GM12872 (cell line): ENCODE measurements at regions not wholly inside any gene's neighbourhood (a gene's known extent, or its start where the extent isn't known, plus 50 kb on each side); places are given as distances from the start of the nearest gene placed in this dataset.
A peak's percentile ranks its signal among the peaks of the same experiment; 100 is the strongest.

Source experiments
- TF ChIP-seq, protein P1 (sequence below): IDR thresholded peaks from 3 replicates; pipeline ENCODE4 v1.5.1; 2011; ENCODE audit warnings: low read depth, mild to moderate bottlenecking, low read length, moderate library complexity; ENCODE audit not compliant: insufficient read depth

DNA sequence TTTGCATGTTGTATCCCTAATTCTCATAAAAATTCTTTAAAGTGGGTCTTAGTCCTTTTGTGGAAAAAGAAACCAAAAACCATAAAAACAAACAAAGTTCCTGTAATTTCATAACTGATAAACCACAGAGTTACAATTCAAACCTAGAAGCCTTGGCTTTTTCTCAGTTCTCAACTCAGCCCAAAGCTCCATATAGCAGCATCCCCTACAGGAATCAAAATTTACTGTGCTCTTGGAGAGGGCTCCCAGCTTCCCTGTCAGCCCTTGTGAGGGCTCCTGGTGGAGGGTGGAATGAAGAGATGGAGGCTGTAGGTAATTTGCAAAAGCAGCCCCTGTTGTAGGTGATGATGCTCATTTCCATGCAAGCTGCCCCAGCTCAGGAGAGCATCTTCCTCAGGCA is 506.1 kb upstream of the KIRREL3 start:
- TF ChIP-seq, protein P1, sequence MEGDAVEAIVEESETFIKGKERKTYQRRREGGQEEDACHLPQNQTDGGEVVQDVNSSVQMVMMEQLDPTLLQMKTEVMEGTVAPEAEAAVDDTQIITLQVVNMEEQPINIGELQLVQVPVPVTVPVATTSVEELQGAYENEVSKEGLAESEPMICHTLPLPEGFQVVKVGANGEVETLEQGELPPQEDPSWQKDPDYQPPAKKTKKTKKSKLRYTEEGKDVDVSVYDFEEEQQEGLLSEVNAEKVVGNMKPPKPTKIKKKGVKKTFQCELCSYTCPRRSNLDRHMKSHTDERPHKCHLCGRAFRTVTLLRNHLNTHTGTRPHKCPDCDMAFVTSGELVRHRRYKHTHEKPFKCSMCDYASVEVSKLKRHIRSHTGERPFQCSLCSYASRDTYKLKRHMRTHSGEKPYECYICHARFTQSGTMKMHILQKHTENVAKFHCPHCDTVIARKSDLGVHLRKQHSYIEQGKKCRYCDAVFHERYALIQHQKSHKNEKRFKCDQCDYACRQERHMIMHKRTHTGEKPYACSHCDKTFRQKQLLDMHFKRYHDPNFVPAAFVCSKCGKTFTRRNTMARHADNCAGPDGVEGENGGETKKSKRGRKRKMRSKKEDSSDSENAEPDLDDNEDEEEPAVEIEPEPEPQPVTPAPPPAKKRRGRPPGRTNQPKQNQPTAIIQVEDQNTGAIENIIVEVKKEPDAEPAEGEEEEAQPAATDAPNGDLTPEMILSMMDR = no peak

DNA sequence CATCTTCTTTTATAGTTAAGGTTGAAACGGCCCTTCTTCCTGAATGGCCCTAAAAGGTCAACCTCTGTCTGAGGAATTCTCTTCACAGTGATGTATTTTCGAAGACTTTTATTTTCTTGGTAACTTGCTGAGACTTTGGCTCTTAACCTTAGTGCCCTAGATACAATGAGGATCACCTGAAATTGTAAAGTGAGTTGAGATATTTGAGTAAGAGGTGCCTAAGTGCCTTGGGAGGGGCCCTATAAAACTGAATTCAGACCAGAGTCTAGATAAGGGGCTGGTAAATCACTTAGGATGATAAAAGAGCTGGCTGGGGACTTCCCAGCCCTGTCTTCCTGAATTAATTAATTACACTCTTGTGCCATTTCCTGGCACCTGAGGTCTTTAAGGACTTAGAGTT is 505.6 kb upstream of the KIRREL3 start:
- TF ChIP-seq, protein P1 = no peak

DNA sequence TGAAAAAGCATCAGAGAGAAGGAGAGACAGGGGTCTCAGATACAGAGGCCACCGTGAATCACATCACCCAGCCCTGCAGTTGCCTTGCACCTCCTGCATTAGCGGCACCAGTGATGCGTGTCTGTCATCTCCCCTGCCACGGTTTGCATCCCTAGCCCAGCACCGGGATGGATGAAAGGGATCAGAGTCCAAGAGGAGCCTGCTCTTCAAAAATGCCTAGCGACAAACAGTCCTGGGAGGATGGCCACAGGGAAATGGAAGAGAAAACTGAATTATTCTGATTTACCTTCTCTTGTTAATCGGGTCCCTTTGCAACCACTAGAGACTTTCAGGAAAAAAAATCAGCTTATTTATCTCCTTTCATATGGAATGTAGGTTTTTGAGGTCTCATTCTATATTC is 495.6 kb upstream of the KIRREL3 start:
- TF ChIP-seq, protein P1 = no peak

DNA sequence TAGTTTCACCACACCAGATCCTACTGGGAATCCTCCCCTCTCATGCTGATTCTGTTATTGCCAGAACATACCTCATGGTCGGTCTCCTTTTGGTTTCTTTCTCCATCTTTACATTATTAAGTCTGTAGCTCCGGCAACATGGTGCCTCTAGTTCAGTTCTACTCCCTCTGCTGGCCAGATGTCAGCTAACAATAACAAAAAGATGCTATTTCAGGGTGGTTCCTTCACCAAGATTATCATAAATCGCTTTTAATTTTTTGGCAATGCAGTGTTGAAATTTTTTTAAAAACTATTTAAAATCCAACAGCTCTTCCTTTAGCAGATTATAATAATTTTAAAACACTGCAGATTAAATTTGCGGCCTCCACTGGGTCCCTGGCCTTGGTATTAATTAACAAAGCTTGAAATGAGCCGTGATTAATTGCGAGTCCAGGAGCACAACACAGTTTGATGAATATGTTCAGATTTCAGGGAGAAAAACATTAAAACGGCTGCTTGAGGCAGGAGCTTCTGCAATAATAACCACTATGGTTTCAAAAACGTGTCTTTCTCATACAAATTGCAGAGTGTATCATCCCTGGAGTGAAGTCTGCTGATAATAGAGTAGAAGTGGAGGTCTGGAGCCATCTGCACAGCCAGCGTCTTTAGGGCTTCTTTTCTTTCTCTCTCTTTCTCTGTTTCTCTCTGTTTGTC is 492.9 kb upstream of the KIRREL3 start:
- TF ChIP-seq, protein P1 = peak; percentile 45; the same call in 2 of the 3 replicates

DNA sequence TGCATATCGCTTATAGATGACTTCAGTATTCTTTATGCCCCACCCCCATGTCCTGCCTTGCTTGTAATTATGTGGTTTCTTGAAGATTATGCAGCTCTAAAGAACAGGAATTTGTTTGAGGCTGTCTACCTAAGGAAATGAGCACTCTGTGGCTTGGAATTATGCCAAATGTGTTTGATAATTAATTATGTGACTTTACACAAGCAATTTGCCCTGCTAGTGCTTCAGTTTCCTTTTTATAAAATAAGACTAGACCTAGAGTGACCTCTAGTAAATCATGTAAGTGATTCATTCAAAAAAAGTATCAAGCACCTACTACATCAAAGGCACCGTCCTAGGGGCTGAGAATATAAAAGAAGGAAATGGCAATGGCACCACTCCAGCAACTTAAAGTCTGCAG is 491.5 kb upstream of the KIRREL3 start:
- TF ChIP-seq, protein P1 = no peak

DNA sequence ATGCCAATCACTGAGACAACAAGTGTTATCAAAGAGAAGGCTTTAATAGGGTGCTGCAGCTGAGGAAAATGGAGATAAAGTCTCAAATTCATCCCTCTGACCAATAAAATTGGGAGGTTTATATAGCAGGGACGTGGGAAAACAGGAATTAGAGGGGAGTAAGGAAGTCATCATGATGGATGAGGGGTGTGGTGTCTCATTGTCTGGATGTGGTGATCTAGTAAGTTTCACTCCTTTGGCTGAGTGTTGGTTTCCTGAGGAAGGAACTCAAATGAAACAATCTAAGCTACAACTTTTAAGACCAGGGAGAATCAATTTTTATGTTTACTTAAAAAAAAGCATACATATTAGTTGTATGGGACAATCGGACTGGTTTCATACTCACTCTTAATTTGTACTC is 491.0 kb upstream of the KIRREL3 start:
- TF ChIP-seq, protein P1 = no peak

DNA sequence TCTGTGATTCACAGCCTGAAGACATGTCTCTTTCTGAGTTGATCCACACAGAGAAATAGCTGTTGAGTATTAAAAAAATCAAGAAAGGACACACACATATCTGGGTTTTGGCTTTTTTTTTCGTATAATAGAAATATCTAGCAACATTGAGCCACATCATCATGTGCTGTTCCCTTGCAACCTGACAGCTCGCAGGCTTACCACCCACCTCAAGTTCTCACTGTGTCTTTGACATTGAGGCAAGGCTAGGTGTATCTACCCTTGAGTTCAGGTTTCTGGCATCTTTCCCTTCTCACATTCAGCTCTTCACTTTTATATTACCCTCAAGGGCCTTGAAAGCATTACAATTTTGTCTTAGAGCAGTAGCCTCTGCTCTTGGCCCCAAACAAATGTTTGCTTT is 490.3 kb upstream of the KIRREL3 start:
- TF ChIP-seq, protein P1 = no peak

DNA sequence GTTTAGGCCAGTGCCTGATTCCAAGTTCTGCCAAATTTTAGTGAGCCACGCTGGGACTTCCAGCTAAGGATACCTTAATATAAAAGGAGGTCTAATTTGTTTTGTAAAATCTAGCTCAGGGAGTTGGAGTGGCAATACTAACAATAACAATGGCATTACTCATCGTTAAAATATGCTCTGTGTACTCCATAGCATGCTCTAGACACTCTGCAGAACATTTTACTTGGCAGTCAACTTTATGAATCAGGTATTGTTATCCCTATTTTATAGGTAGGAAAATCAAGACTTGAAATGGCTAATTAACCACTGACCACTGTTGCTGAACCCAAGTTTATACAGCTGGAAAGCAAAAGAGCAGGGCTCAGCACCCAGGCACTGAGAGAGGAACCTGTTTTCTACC is 485.0 kb upstream of the KIRREL3 start:
- TF ChIP-seq, protein P1 = no peak
